ENCODE measurements at regions not wholly inside any gene's neighbourhood (a gene's known extent, or its start where the extent isn't known, plus 50 kb on each side); places are given as distances from the start of the nearest gene placed in this dataset.
"Not testable (repeated sequence)": the region's sequence is repeated elsewhere in the genome, so short reads cannot be mapped to it uniquely, and the experiment has no call there.

GRCh38 chr1:166305371-166305770, 138.6 kb upstream of the FAM78B start:
- no peak for DNase-seq

DNA sequence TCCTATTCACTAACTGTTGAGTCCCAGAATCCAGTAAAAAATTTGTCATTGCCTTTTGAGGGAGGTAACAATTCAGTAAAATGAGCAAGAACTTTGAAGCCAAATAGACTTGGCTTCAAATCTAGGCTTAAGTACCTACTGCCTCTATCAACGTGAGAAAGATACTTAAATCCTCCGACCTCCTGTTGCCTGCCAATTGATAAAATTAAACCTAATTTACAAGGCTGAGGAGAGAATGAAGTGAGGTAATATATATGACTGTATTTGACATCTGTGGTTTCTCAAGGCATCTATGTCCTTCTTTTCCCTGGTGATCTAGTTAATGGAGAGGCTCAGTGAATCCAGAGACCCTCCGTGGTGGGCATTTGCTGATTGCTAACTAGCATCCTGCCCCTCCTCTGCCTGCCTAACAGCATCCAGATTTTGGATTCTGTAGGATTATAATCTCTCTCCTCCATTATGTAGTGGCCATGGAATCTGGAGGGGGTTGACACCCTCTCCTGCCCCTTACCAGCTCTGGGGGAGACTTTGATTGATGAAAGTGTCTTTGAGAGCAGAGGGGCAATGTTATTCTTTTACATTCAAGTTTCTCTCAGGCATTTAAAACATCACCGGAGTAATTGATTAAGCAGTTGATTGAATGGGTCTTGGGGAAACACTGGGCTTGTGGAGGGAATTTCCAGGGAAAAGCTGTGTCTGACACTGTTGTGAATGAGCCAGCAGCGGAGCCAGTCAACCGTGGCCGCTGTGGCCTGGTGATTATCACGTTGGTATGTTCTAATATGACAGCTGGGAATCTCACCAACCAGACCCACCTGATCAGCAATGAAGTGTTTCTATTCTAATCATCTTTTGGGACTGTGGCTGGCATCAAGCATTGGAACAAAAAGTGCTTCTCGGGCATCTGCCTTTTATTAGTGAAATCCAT, 140.7 kb upstream of the FAM78B start:
- no peak for DNase-seq

- not testable (repeated sequence) for DNase-seq
Measured at GRCh38 chr1:166316306-166316705, 149.5 kb upstream of the FAM78B start.

DNA sequence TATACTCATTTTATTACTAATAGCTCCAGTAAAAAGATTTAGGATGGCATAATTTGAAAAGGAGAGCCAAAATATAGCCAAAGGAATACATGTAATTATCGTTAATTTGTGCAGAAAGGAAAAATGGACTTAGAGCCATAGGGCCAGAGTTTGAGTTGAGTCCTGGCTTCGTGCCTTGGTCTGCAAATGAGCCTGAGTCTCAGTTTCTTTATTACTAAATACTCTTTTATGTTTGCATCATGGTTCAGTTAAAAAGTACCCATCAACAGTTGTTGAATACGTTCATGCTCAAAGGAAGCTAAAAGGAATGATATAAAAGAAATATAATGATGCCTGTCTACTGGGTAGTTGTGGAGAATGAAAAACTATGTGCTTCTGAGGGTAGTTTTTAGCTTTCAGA, 155.7 kb upstream of the FAM78B start:
- DNase-seq: no peak

DNA sequence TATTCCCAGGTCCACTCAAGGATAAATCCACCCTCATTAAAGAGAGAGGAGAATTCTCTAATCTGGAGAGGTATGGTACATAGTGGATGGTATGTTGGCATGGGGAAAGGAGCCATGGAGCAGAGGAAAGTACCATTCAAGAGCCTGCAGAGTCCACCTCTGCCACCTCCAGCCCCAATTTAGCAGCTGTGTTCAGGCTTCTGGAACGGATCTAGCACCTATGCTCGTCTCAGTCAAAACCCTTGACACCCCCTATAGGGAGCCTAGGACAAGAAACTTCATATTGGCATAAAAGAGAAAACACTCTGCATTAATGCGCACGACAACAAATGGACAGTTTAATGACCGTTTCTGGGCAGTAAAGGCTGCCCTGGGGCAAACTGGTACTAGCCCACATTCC, 161.1 kb upstream of the FAM78B start:
- no peak for DNase-seq

GRCh38 chr1:166328956-166329355, 162.2 kb upstream of the FAM78B start:
- DNase-seq: no peak

- DNase-seq: no peak
Measured at GRCh38 chr1:166330096-166330495, 163.3 kb upstream of the FAM78B start.

GRCh38 chr1:166338105-166338504, 171.3 kb upstream of the FAM78B start:
- DNase-seq: no peak

DNA sequence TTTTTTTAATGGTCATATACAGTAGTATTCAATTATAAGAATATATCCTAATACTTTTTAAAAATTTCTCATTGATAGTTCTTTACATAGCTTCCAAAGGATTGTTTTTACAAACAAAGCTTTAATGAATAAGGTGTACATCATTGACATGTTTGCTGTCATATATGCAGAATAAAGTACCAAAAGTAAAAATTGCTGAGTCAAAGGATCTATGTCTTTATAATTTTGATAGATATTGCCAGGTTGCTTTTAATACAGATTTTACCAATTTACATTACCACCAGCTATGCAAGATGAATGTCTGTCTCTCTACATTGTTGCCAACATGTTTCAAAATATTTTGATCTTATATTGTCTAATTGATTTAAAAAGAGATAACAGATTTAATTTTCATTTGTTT, 173.9 kb upstream of the FAM78B start:
- no peak for DNase-seq

GRCh38 chr1:166343276-166343675, 176.5 kb upstream of the FAM78B start:
- DNase-seq: no peak

GRCh38 chr1:166350490-166350889, 183.7 kb upstream of the FAM78B start:
- DNase-seq: no peak

DNA sequence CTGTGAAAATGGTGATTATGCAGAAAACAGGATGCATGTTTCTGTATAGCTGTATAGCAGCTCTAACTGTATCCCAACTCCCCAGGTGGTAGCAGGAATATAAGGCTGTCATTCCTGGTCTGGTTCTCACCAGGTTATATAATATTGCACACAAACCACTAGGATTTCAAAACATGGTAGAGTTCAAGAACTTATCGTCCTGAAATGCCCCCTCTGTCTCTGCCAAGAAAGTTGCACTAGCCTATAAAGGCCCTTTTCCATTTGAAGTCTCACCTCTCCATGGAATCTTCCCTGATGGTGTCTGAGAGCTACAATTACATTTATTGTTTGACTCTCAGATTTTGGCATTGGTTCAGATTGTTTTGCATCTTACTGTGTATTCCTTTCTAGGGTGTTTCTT, 184.9 kb upstream of the FAM78B start:
- no peak for DNase-seq

DNA sequence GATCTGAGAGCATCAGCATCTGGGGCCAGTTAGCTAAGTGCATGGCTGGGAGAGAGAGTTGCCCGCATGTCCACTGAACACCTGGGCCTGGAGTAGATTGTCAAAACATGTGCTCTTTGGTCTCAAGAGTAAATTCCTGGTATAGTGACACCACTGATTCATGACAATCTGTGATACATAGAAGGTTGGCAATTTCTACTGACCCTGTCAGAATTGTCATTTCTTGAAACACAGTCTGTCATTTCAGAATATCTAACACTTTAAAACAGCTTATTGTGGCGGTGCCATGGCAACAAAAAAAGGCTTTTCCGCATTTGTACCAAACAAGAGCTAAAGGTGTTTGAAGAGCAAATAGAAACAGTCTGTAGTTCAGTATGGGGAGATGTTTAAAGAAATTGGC, 186.4 kb upstream of the FAM78B start:
- DNase-seq: no peak

DNA sequence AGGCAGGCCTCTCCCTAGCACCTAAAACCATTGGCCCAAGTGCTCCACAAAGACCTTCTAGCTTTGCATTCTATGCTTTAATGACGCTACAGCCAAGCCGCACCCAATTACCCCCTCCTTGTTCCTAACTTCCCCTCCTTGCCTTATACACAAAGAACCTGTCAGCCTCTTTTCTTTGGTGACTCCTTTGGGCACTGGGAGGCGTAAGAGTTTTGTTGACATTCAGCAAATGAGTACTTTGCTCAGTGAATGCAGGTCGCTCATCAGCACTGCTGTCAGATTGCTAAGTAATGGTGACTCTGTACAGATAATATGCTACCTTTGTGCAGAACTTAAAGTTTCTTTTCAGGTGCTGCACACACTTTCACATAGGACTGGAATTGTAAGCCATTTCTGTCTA, 187.6 kb upstream of the FAM78B start:
- DNase-seq: no peak

GRCh38 chr1:166365081-166365480, 198.3 kb upstream of the FAM78B start:
- DNase-seq: no peak

DNA sequence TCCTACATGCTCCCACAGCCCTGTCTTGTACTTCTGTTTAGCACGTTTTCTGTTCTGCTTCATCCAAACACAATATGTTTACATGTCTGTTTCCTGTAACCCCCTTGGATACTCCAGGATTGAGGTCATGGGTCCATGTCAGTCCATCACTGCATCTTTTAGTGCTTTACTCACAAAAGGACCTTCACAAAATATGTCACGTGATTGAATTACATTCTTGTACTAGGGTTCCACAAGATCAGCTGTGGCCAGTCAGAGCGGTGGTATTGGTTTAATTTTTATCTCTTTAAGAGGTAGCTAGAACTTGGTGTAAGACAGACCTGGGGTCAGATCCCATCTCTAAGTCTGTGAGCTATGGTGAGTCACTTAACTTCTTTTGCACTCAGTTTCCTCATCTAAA, 201.2 kb upstream of the FAM78B start:
- DNase-seq: no peak

DNA sequence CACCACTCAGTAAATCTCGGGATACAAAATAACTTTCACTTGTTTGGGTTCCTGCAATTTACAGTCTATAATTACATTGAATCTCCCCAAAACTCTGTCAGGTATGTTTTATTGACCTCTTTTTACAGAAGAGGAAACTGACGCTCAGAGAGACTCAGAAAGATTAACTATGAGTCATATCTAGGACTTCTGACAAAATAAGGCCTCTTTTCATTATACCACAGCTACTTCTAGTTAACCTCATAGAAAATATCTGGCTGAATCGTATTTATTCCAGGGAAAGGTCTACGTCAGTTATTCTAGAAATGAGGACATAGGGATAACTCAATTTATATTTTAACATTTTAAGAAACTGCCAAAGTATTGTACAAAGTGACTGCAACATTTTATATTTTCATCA, 211.1 kb upstream of the FAM78B start:
- DNase-seq: no peak

DNA sequence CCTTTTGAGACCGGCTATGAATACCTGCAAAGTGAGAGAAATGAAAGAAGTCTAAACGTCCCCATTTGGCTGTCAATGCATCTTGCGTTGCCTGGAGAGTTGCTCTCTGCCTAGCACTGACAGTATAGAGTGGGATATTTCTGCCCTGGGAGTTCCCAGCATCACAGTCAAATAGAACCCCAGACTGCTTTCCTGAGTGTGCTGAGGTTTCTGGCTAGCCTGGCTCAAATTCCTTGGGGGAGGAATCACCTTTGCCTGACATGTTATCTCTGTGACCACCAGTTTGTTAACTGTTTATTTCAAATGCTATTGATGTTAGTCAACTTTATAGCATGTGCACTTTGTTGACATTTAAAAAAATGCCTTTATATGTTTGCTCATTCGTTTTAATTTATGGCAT, 212.0 kb upstream of the FAM78B start:
- DNase-seq: no peak

GRCh38 chr1:166379447-166379846, 212.6 kb upstream of the FAM78B start:
- DNase-seq: no peak

DNA sequence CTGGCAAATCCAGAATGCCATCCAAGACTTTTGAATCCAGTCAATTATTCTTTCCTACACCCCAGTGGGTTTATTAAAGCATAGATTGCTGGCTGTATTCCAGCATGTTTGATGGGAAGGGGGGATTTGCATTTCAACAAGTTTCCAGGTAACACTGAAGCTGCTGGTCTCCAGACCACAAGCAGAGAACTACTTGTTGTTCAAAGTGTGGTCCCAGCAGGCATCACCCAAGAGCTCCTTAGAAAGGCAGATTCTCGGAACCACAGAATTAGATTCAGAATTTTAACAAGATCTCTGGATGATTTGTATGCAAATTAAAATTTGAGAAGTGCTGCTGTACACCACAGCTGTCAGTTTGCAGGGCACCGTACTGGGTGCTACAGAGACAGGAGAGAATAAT, 216.3 kb upstream of the FAM78B start:
- DNase-seq: no peak

GRCh38 chr1:166383635-166384346, 217.0 kb upstream of the FAM78B start:
- DNase-seq: no peak

DNA sequence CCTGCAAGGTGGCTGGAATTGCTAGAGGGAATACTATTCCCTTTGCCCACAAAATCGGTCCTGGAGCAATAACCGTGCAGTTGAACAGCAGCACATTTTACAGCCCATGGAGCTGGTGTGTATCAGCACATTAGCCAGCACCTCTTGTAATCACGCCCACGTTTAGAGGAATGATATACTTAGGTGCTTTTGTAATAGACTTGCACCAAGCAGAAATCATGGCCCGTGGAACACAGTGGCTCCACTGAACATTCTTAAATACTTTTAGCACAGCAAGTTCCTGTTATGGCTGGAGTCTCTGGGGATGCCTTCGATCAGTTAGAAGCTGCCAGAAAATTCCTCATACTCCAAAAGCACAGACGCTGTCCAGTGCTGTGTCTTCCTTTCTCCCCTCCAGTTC, 218.1 kb upstream of the FAM78B start:
- DNase-seq: no peak
